A673 (cell line): ENCODE measurements at regions not wholly inside any gene's neighbourhood (a gene's known extent, or its start where the extent isn't known, plus 50 kb on each side); places are given as distances from the start of the nearest gene placed in this dataset.

Experiments used
- BruUV-seq: library from RNA; stranded (reverse); fragments of 400-500 nt; replicated peaks from 2 replicates; lab custom pipeline; 2021; lab: Mats Ljungman, UMichigan
- CTCF ChIA-PET: fragments of 300-600 bp; sonication (Branson Sonifier 250); formaldehyde crosslinking; loops from one replicate; lab custom pipeline; 2022; ENCODE audit warnings: antibody characterized with exemption; lab: Charles Lee
- POLR2A ChIA-PET: fragments of 300-600 bp; sonication (Branson Sonifier 250); formaldehyde crosslinking; loops from one replicate; lab custom pipeline; 2022; ENCODE audit warnings: antibody characterized with exemption; ENCODE audit not compliant: low non-redundant PET; lab: Charles Lee
- DNase-seq: peaks from one replicate; pipeline ENCODE4 v3.0.0-alpha.2; 2015; ENCODE audit warnings: low spot score
- H3K27ac ChIP-seq: fragments of 200-600 bp; sonication (generic); 2 replicates; pipeline ENCODE4 v1.5.1; 2016; ENCODE audit warnings: mixed run types, low read depth, mild to moderate bottlenecking, mixed read lengths, antibody characterized with exemption, low read length; ENCODE audit not compliant: poor library complexity, severe bottlenecking
- H3K27me3 ChIP-seq: fragments of 200-600 bp; sonication (generic); replicated peaks from 2 replicates; pipeline ENCODE4 v1.6.1; 2017; ENCODE audit warnings: mixed run types, low read depth, mild to moderate bottlenecking, mixed read lengths, antibody characterized with exemption, low read length; ENCODE audit not compliant: insufficient read depth, poor library complexity
- H3K36me3 ChIP-seq: fragments of 200-600 bp; sonication (generic); 2 replicates; pipeline ENCODE4 v1.6.1; 2016; ENCODE audit warnings: mixed run types, mild to moderate bottlenecking, mixed read lengths, antibody characterized with exemption, low read length; ENCODE audit not compliant: insufficient read depth, poor library complexity, severe bottlenecking
- H3K4me1 ChIP-seq: fragments of 200-600 bp; sonication (generic); 2 replicates; pipeline ENCODE4 v1.6.1; 2017; ENCODE audit warnings: mixed run types, mild to moderate bottlenecking, mixed read lengths, antibody characterized with exemption, low read length; ENCODE audit not compliant: insufficient read depth, poor library complexity, severe bottlenecking
- H3K4me3 ChIP-seq: fragments of 200-600 bp; sonication (generic); 2 replicates; pipeline ENCODE4 v1.5.1; 2016; ENCODE audit warnings: low read depth, mixed run types, mild to moderate bottlenecking, mixed read lengths, low read length; ENCODE audit not compliant: poor library complexity, severe bottlenecking
- H3K9me3 ChIP-seq: fragments of 200-600 bp; sonication (generic); 2 replicates; pipeline ENCODE4 v1.6.1; 2016; ENCODE audit warnings: mixed run types, low read depth, mild to moderate bottlenecking, mixed read lengths, antibody characterized with exemption, low read length; ENCODE audit not compliant: poor library complexity, severe bottlenecking
- CTCF ChIP-seq: fragments of 300-800, 200-600 bp; sonication (generic); conservative IDR thresholded peaks from 2 replicates; pipeline ENCODE4 v1.5.1; 2017; ENCODE audit warnings: low read depth, mild to moderate bottlenecking, antibody characterized with exemption, low read length, moderate library complexity, mixed read lengths
- EZH2 ChIP-seq: fragments of 200-600 bp; sonication (generic); IDR thresholded peaks from 2 replicates; pipeline ENCODE4 v1.6.1; 2017; ENCODE audit warnings: borderline replicate concordance, low read depth, mild to moderate bottlenecking, mixed read lengths, antibody characterized with exemption, low read length; ENCODE audit not compliant: poor library complexity, severe bottlenecking
- intact Hi-C: fragments of 100-400 bp; cut with micrococcal nuclease; formaldehyde crosslinking; loops from one replicate; pipeline ENCODE4 v1.10.0; 2022; ENCODE audit not compliant: unreplicated experiment

GRCh38 chr13:112140366-112140765, 73.4 kb downstream of the SOX1 start:
- Histone ChIP-seq H3K9me3 (no peaks in the 10 kb centered on the region), H3K4me1 (no peaks in the 10 kb centered on the region), H3K4me3 (no peak overlapping the region), H3K27me3 (peaks cover 11% of the 10 kb centered on the region), H3K36me3 (no peaks in the 10 kb centered on the region), H3K27ac (no peak overlapping the region)
- POLR2A ChIA-PET = no interaction called here
- TF ChIP-seq EZH2 = no peak
- no peak for TF ChIP-seq CTCF
- no peak for DNase-seq
- intact Hi-C loops = no loop called here
- BruUV-seq = no TSS peak
- CTCF ChIA-PET = no interaction called here

- no peak for DNase-seq
- TF ChIP-seq EZH2 (no peak), CTCF (no peak)
- H3K9me3 ChIP-seq = no peaks in the 10 kb centered on the region
These were observed 74.9 kb downstream of the SOX1 start for GRCh38 chr13:112141643-112142400.

GRCh38 chr13:112142401-112142930, 75.5 kb downstream of the SOX1 start:
- Histone ChIP-seq H3K27ac (no peak overlapping the region), H3K4me3 (no peak overlapping the region), H3K36me3 (no peaks in the 10 kb centered on the region), H3K4me1 (no peaks in the 10 kb centered on the region), H3K9me3 (no peaks in the 10 kb centered on the region), H3K27me3 (peaks cover 11% of the 10 kb centered on the region)
- intact Hi-C loops = no loop called here
- ChIA-PET POLR2A (no interaction called here), CTCF (no interaction called here)
- no peak for DNase-seq
- TF ChIP-seq CTCF (no peak), EZH2 (no peak)
- BruUV-seq = no TSS peak

More at GRCh38 chr13:112141643-112142400, 74.9 kb downstream of the SOX1 start:
- POLR2A ChIA-PET = no interaction called here
- H3K27ac ChIP-seq = no peak overlapping the region
- H3K27me3 ChIP-seq = peaks cover 11% of the 10 kb centered on the region
- no peaks in the 10 kb centered on the region for H3K4me1 ChIP-seq
- no TSS peak for BruUV-seq
- CTCF ChIA-PET = no interaction called here
- no peaks in the 10 kb centered on the region for H3K36me3 ChIP-seq
- intact Hi-C loops = no loop called here
- H3K4me3 ChIP-seq = no peak overlapping the region
